ENCODE measurements at regions not wholly inside any gene's neighbourhood (a gene's known extent, or its start where the extent isn't known, plus 50 kb on each side); places are given as distances from the start of the nearest gene placed in this dataset.

DNA sequence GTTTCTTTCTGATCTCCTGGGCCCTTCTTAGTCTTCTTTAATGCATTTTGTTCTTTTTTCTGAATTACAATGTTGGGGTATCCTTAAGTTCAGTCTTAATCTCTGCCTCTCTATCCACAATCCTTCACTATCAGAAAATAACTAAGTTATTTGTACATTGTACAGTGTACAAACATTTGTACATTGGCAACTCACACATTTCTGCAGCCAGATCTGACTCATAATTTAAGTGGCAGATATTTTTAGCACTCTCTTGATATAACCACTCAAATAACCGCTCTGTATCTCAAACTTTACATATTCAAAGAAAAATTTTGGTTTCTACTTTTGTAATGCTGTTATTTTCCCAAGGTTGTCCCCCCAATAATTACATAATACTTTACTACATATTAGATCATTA lies 691.1 kb upstream of the SPRY2 start:
- ATAC-seq (no peak), DNase-seq (no peak)
- TF ChIP-seq, protein P1, sequence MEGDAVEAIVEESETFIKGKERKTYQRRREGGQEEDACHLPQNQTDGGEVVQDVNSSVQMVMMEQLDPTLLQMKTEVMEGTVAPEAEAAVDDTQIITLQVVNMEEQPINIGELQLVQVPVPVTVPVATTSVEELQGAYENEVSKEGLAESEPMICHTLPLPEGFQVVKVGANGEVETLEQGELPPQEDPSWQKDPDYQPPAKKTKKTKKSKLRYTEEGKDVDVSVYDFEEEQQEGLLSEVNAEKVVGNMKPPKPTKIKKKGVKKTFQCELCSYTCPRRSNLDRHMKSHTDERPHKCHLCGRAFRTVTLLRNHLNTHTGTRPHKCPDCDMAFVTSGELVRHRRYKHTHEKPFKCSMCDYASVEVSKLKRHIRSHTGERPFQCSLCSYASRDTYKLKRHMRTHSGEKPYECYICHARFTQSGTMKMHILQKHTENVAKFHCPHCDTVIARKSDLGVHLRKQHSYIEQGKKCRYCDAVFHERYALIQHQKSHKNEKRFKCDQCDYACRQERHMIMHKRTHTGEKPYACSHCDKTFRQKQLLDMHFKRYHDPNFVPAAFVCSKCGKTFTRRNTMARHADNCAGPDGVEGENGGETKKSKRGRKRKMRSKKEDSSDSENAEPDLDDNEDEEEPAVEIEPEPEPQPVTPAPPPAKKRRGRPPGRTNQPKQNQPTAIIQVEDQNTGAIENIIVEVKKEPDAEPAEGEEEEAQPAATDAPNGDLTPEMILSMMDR (IDR thresholded peaks at IDR 0.05): no peak
- WGBS, 3 donors: 73 to 88% (median 81%) methylated on average over 1 of the region's 1 CpG
- H3K9me3 ChIP-seq: no peaks in the 10 kb centered on the region
- intact Hi-C loops (cut with DNase I): no loop called here
- no peaks in the 10 kb centered on the region for H3K4me1 ChIP-seq
- no peaks in the 10 kb centered on the region for H3K36me3 ChIP-seq (ENCODE audit: insufficient read depth in 1 of 2, low read depth in 1 of 2)
- no peak overlapping the region for H3K4me3 ChIP-seq
- H3K27me3 ChIP-seq (ENCODE audit: insufficient read depth in 3 of 3, low read length in 2 of 3): no peaks in the 10 kb centered on the region
- H3K27ac ChIP-seq: no peak overlapping the region

GRCh38 chr13:81025091-81025490 lies 684.2 kb upstream of the SPRY2 start:
- TF ChIP-seq, protein P1 (IDR thresholded peaks at IDR 0.05): no peak
- Histone ChIP-seq H3K36me3 (ENCODE audit: insufficient read depth in 1 of 2, low read depth in 1 of 2) (no peaks in the 10 kb centered on the region), H3K27ac (no peak overlapping the region), H3K4me3 (no peak overlapping the region), H3K4me1 (no peaks in the 10 kb centered on the region), H3K27me3 (ENCODE audit: insufficient read depth in 3 of 3, low read length in 2 of 3) (no peaks in the 10 kb centered on the region), H3K9me3 (peaks cover 15% of the 10 kb centered on the region)
- DNase-seq (no peak), ATAC-seq (no peak)
- intact Hi-C loops (cut with DNase I): no loop called here
- 90 to 93% (median 91%) methylated on average over 3 of the region's 3 CpGs for WGBS, 3 donors

DNA sequence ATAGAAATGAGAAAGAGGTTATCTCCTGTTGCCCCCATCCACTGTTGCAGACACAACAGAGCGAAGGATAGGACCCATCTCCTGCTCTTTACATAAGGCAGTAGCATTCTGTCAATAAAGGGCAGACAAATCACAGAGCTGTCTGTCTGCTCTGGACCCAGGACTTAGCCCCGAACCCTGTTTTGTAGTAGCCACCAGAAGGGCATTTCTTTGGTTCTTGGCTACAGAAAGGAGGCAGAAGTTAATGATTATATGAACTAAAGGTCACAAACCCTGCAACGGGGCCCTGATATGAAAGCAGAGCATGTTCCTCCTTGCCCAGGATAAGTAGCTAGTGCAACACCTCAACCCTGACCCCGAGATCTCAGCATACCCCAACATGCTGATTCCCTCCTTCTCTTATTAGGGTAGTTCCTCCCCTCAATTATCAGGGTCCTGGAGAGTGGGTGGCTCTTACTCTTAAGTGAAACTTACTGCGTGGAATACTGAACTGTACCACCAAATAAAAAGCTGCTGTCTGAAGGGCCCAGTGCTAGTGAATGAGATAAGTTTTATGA lies 680.4 kb upstream of the SPRY2 start:
- Histone ChIP-seq H3K4me3 (no peak overlapping the region), H3K4me1 (no peaks in the 10 kb centered on the region), H3K27me3 (ENCODE audit: insufficient read depth in 3 of 3, low read length in 2 of 3) (no peaks in the 10 kb centered on the region), H3K27ac (no peak overlapping the region), H3K9me3 (peaks cover 15% of the 10 kb centered on the region), H3K36me3 (ENCODE audit: insufficient read depth in 1 of 2, low read depth in 1 of 2) (no peaks in the 10 kb centered on the region)
- ATAC-seq (no peak), DNase-seq (no peak)
- WGBS, 3 donors: 92 to 95% (median 92%) methylated on average over 5 of the region's 5 CpGs
- TF ChIP-seq, protein P1 (IDR thresholded peaks at IDR 0.05): no peak
- intact Hi-C loops (cut with DNase I): no loop called here

DNA sequence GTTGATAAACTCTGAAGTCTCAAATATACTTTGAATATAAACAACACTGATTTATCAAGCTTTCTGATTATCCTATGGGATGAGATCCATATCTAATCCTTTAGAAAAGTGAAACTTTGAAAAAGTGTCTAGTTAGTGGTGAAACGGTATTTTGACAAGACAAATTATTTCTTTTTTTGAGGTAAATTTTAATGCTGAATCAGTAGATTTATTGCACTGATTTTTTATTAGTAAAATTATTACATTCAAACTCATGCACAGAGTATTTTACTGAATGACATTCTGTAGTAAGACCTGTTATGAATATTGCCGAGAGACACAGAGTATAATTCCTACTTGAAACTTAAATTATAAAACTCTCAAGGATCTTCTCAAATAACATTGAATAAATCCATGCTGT lies 679.1 kb upstream of the SPRY2 start:
- H3K27ac ChIP-seq: no peak overlapping the region
- ATAC-seq: no peak
- no peak for DNase-seq

More for the DNA sequence above, 679.1 kb upstream of the SPRY2 start:
- Histone ChIP-seq H3K4me1 (no peaks in the 10 kb centered on the region), H3K9me3 (peaks cover 15% of the 10 kb centered on the region), H3K27me3 (ENCODE audit: insufficient read depth in 3 of 3, low read length in 2 of 3) (no peaks in the 10 kb centered on the region), H3K36me3 (ENCODE audit: insufficient read depth in 1 of 2, low read depth in 1 of 2) (no peaks in the 10 kb centered on the region), H3K4me3 (no peak overlapping the region)
- 72 to 78% (median 76%) methylated on average over 2 of the region's 2 CpGs for WGBS, 3 donors
- intact Hi-C loops (cut with DNase I): no loop called here
- TF ChIP-seq, protein P1 (IDR thresholded peaks at IDR 0.05): no peak
